Activated CD4-positive, alpha-beta T cell treated with anti-CD3 and anti-CD28 coated beads, Interleukin-10, Interleukin-2, amounts not matched to agents 100 ng/mL and 50 ng/mL, durations not matched to agents 16 hours and 8 hours (primary cell): ENCODE measurements at regions not wholly inside any gene's neighbourhood (a gene's known extent, or its start where the extent isn't known, plus 50 kb on each side); places are given as distances from the start of the nearest gene placed in this dataset.
A peak's percentile ranks its signal among the peaks of the same experiment; 100 is the strongest.
"Not testable (repeated sequence)": the region's sequence is repeated elsewhere in the genome, so short reads cannot be mapped to it uniquely, and the experiment has no call there.

Experiments
- DNase-seq: peaks from one replicate; pipeline ENCODE4 v3.0.0-alpha.2; 2020

GRCh38 chr4:79174490-79175252, 151.2 kb downstream of the NAA11 start:
- no peak for DNase-seq

GRCh38 chr4:79173186-79173585, 152.7 kb downstream of the NAA11 start:
- DNase-seq, result no peak

GRCh38 chr4:79170077-79170476, 155.8 kb downstream of the NAA11 start:
- DNase-seq, result no peak

- no peak for DNase-seq
These were observed 160.8 kb downstream of the NAA11 start for GRCh38 chr4:79164907-79165610.

GRCh38 chr4:79163981-79164490, 161.8 kb downstream of the NAA11 start:
- DNase-seq, result peak; percentile 48

- no peak for DNase-seq
These were observed 164.9 kb downstream of the NAA11 start for GRCh38 chr4:79160962-79161361.

- DNase-seq, result not testable (repeated sequence)
These were observed 167.2 kb downstream of the NAA11 start for GRCh38 chr4:79158705-79159104.

- DNase-seq, result no peak
These were observed 170.5 kb downstream of the NAA11 start for GRCh38 chr4:79155336-79155735.

- DNase-seq, result no peak
These were observed 174.9 kb downstream of the NAA11 start for GRCh38 chr4:79150820-79151416.

GRCh38 chr4:79148369-79148768, 177.5 kb downstream of the NAA11 start:
- no peak for DNase-seq

GRCh38 chr4:79147251-79147650, 178.6 kb downstream of the NAA11 start:
- DNase-seq, result no peak

- no peak for DNase-seq
These were observed 184.3 kb downstream of the NAA11 start for GRCh38 chr4:79141530-79141929.

GRCh38 chr4:79134767-79135166, 191.1 kb downstream of the NAA11 start:
- no peak for DNase-seq

- no peak for DNase-seq
These were observed 193.0 kb downstream of the NAA11 start for GRCh38 chr4:79132826-79133225.

- no peak for DNase-seq
These were observed 182.7 kb upstream of the PAQR3 start for GRCh38 chr4:79121875-79122358.

- DNase-seq, result no peak
These were observed 182.0 kb upstream of the PAQR3 start for GRCh38 chr4:79121223-79121622.

- not testable (repeated sequence) for DNase-seq
These were observed 177.8 kb upstream of the PAQR3 start for GRCh38 chr4:79117051-79117450.

- DNase-seq, result no peak
These were observed 167.8 kb upstream of the PAQR3 start for GRCh38 chr4:79107014-79107413.

GRCh38 chr4:79088946-79089691, 149.9 kb upstream of the PAQR3 start:
- no peak for DNase-seq

GRCh38 chr4:79087071-79087470, 147.8 kb upstream of the PAQR3 start:
- DNase-seq, result no peak

GRCh38 chr4:79083406-79084010, 144.3 kb upstream of the PAQR3 start:
- DNase-seq, result no peak

GRCh38 chr4:79082997-79083396, 143.8 kb upstream of the PAQR3 start:
- no peak for DNase-seq
